GM12875 (cell line): ENCODE measurements at regions not wholly inside any gene's neighbourhood (a gene's known extent, or its start where the extent isn't known, plus 50 kb on each side); places are given as distances from the start of the nearest gene placed in this dataset.

ENCODE experiments used
- H3K4me3 ChIP-seq: one replicate; pipeline ENCODE4 v1.5.1; 2011; ENCODE audit warnings: low read depth, low read length, control low read depth
- TF ChIP-seq, protein P1 (sequence below): IDR thresholded peaks from 2 replicates; pipeline ENCODE4 v1.5.1; 2011; ENCODE audit warnings: low read depth, mild to moderate bottlenecking, control low read depth, inconsistent platforms, low read length, moderate library complexity, borderline replicate concordance; ENCODE audit not compliant: insufficient read depth

DNA sequence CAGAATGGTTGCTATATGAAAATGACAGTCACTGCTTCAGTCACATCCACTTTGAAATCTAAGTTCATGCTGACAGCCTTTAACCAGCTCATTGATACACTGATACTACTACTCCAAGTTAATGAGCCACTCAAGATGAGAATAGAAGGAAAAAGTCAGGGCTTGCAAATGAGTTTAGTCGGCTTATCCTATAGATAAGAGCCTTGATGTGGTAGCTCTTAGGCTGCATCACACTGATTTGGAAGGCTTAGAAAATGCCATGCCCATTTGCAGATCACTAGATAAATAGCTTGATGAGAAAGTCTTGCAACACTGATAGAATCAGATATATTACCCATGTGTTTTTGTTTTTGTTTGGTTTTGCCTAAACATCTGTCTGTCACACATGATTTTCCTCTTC lies 251.4 kb upstream of the ATXN7L3B start:
- TF ChIP-seq, protein P1, sequence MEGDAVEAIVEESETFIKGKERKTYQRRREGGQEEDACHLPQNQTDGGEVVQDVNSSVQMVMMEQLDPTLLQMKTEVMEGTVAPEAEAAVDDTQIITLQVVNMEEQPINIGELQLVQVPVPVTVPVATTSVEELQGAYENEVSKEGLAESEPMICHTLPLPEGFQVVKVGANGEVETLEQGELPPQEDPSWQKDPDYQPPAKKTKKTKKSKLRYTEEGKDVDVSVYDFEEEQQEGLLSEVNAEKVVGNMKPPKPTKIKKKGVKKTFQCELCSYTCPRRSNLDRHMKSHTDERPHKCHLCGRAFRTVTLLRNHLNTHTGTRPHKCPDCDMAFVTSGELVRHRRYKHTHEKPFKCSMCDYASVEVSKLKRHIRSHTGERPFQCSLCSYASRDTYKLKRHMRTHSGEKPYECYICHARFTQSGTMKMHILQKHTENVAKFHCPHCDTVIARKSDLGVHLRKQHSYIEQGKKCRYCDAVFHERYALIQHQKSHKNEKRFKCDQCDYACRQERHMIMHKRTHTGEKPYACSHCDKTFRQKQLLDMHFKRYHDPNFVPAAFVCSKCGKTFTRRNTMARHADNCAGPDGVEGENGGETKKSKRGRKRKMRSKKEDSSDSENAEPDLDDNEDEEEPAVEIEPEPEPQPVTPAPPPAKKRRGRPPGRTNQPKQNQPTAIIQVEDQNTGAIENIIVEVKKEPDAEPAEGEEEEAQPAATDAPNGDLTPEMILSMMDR: no peak
- no peak overlapping the region for H3K4me3 ChIP-seq

DNA sequence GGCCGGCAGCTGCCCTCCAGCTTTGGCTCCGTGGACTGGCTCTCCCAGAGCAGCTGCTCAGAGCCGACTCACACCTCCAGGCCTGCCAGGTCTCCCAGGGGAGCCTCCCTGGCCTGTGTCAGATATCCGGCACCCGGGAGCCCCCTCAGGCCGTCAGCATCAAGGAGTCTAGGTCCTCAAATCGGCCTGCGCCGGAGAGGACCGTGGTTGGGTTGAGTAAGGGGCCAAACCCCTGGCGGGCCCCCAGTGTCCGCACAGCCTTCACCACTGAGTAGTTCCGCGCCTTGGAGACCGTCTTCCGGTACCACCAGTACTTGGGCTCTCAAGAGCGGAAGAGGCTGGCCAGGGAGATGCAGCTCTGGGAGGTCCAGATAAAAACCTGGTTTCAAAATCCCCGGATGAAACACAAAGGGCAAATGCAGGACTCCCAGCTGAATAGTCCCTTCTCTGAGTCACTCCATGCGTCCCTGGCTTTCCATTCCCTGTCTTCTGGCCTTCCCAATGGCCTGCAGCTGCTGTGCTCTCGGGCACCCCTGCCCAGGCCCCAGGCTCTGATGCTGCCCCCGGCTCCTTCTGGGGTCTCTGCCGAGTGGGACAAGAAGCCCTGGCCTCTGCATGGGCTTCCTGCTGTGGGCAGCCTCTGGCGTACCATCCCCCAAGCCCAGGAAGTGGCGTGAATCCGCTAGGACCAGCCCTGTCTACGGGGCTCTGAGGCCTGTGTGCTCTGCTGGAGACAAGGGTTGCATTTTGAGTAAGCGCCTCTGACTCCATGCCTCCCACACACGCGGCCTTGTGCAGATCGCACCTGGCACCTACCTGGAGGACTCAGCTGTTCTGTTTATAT lies 245.1 kb upstream of the ATXN7L3B start:
- no peak overlapping the region for H3K4me3 ChIP-seq

DNA sequence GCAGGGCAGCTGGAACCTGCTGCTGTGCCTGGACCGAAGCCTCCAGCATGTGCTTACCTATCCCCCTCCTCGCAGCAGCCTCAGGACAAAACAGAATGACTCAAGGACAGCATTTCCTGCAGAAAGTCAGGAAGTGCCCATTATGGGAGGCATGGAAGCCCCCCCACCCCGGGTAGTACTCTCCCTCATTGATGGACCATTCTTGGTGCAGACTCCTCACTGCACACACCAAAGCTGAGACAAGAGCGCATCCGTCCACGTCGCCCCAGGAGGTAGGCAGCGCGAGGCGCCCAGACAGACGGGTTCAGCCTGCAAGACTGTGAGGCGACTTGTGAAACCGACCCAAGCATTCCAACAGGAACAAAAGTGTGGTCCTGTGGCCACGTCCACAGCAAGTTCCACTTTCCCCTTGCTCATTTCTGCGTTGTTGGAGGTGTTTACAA lies 243.9 kb upstream of the ATXN7L3B start:
- no peak overlapping the region for H3K4me3 ChIP-seq
- TF ChIP-seq, protein P1: no peak

More for the DNA sequence above, 245.1 kb upstream of the ATXN7L3B start:
- TF ChIP-seq, protein P1: no peak

DNA sequence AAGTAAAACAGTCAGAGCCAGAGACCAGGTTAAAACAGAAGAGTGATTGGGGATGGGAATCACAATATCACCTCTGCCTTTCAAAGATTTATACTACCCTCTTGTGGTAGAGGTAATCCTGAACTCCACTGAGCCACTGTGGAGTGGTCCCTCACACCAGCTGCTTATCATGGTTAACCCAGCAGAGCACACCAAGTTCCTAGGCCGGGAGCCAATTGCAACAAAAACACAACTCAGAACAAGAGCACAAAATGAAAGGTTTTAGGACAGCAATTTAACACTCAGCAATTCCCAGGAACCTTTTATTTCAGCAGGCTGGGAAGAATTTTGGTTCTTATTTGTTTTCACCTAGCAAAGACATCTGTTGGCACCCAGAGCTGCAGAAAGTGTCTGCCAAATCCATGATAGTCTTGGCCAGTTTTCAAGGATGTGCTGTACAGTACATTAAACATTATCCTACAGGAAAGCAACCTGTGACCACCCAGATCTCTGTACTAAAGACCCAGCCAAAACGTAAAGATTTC lies 220.5 kb upstream of the ATXN7L3B start:
- no peak overlapping the region for H3K4me3 ChIP-seq
- TF ChIP-seq, protein P1: no peak

DNA sequence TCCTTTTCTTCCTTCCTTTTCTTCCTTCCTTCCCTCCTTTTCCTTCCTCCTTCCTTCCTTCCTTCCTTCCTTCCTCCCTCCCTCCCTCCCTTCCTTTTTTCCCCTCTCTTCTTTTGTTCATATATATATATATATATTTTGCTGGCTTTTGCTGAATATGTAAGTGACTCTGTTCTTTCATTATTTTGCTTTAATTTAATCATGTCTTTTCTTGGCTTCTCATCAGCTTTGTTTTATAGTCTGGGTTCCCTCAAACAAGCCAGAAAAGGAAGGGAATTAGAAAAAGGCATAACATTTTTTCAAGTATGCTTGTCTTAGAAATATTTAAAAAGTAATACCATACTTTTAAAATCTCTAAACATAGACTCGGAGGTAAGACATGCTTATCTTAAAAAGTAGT lies 219.9 kb upstream of the ATXN7L3B start:
- TF ChIP-seq, protein P1: no peak

DNA sequence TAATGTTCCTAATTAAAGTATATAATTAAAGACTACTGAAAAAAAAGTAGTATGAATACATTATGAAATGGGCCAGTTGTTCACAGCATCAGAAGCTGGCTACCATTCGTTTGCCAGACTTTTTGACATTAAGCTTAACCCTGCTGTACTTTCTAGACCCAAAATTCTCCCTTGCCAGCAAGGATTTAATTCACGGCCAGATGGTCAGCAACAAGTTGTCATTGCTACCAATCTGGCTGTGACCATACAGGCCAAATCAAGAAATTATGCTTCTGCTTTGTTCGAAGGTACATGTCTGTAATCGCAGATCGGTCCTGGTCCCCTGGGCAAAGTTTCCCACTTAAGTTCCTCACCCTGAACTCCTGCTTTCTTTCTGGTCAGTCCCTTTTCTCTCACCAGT lies 217.7 kb upstream of the ATXN7L3B start:
- TF ChIP-seq, protein P1: no peak
- H3K4me3 ChIP-seq: no peak overlapping the region

More for the DNA sequence above, 219.9 kb upstream of the ATXN7L3B start:
- H3K4me3 ChIP-seq: no peak overlapping the region

DNA sequence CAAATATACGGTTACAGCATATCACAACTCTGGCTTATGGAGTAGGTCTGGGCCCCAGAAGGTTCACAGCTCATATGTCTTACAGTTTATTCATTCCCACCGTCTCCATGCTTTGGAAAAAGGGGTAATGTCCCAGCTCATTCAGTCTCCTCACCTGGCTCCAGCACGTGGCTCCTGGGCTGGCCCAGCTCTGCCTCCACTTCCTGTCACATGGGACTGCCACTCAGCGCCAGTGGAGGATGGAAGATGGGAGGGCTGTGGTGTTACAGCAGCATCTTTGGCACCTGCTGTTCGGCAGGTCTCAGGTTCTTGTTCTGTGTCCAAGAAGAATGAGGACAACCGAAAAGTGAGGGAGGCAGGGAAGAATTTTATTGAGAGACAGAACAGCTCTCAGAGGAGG lies 216.3 kb upstream of the ATXN7L3B start:
- TF ChIP-seq, protein P1: no peak
- H3K4me3 ChIP-seq: no peak overlapping the region
